Vagina (tissue), 2 donors: ENCODE measurements at regions not wholly inside any gene's neighbourhood (a gene's known extent, or its start where the extent isn't known, plus 50 kb on each side); places are given as distances from the start of the nearest gene placed in this dataset.

Source experiments
- CTCF ChIP-seq, 3 experiments: fragments of 450-650 bp in 2 of 3; fragments of 200-600 bp in 1 of 3; sonication (generic) in 1 of 3; IDR thresholded peaks; one replicate each; pipeline ENCODE4 v1.5.1; 2017 to 2019; ENCODE audit warnings: antibody characterized with exemption in 3 of 3, mild to moderate bottlenecking in 2 of 3, moderate library complexity in 2 of 3
- POLR2A ChIP-seq, 2 donors: fragments of 450-650 bp; IDR thresholded peaks; one replicate each; pipeline ENCODE4 v1.6.1; 2017; ENCODE audit warnings: antibody characterized with exemption in 2 of 2, mild to moderate bottlenecking in 2 of 2, moderate library complexity in 2 of 2

GRCh38 chr18:38963943-38964660, 1398.5 kb upstream of the CELF4 start:
- TF ChIP-seq POLR2A (IDR thresholded peaks at IDR 0.05) (no peak), CTCF (IDR thresholded peaks at IDR 0.05) (no peak)
